ENCODE measurements at regions not wholly inside any gene's neighbourhood (a gene's known extent, or its start where the extent isn't known, plus 50 kb on each side); places are given as distances from the start of the nearest gene placed in this dataset.
A peak's percentile ranks its signal among the peaks of the same experiment; 100 is the strongest.
"Not testable (repeated sequence)": the region's sequence is repeated elsewhere in the genome, so short reads cannot be mapped to it uniquely, and the experiment has no call there.

GRCh38 chr10:118912961-118913600, 116.4 kb upstream of the NANOS1 start:
- DNase-seq (ENCODE audit: low spot score in 2 of 2) (no peak), FAIRE-seq (no peak)

GRCh38 chr10:118913825-118914224, 115.7 kb upstream of the NANOS1 start:
- FAIRE-seq (no peak), DNase-seq (ENCODE audit: low spot score in 2 of 2) (no peak)

GRCh38 chr10:118914629-118915028, 114.9 kb upstream of the NANOS1 start:
- DNase-seq (ENCODE audit: low spot score in 2 of 2): no peak
- FAIRE-seq: no peak

GRCh38 chr10:118915161-118915560, 114.4 kb upstream of the NANOS1 start:
- DNase-seq (ENCODE audit: low spot score in 2 of 2): no peak
- no peak for FAIRE-seq

DNA sequence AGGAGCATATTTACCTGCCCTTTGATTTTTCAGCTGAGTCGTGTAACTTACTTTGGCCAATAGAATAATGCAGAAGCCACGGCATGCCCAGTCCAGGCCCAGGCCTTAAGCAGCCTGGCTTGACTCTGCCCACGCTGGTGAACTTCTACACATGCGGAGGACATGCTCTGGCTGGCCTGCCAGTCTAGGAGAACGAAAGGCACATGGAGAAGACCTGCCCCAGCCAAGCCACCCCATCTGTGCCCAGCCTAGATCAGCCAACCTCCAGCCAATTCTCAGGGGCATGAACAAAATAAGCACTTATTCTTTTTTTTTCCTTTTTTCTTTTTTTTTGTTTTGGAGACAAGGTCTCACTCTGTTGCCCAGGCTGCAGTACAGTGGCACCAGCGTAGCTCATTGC, 112.7 kb upstream of the NANOS1 start:
- DNase-seq (ENCODE audit: low spot score in 2 of 2) (no peak), FAIRE-seq (no peak)

GRCh38 chr10:118917701-118918100, 111.8 kb upstream of the NANOS1 start:
- DNase-seq (ENCODE audit: low spot score in 2 of 2) (no peak), FAIRE-seq (no peak)

- DNase-seq (ENCODE audit: low spot score in 2 of 2): no peak
Observed at GRCh38 chr10:118918116-118918515, 111.4 kb upstream of the NANOS1 start.

GRCh38 chr10:118918587-118918986, 110.9 kb upstream of the NANOS1 start:
- no peak for DNase-seq (ENCODE audit: low spot score in 2 of 2)
- FAIRE-seq: no peak

More at GRCh38 chr10:118918116-118918515, 111.4 kb upstream of the NANOS1 start:
- FAIRE-seq: no peak

- DNase-seq (ENCODE audit: low spot score in 2 of 2): no peak
- no peak for FAIRE-seq
Observed at GRCh38 chr10:118920206-118920605, 109.3 kb upstream of the NANOS1 start.

GRCh38 chr10:118922226-118922625, 107.3 kb upstream of the NANOS1 start:
- DNase-seq (ENCODE audit: low spot score in 2 of 2): no peak
- no peak for FAIRE-seq

DNA sequence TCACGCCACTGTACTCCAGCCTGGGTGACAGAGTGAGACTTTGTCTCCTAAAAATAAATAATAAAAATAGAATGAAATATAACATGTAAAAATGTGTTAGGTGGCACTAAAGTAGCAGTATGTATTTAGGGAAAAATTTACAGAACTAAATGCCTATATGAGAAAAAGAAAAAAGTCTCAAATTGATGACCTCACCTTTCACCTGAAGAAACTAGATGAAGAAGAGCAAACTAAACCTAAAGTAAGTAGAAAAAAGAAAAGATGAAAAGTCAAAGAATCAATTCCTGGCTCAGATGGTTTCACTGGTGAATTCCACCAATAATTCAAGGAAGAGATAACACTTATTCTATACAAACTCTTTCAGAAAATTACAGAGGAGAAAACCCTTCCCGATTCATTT, 106.5 kb upstream of the NANOS1 start:
- no peak for FAIRE-seq
- no peak for DNase-seq (ENCODE audit: low spot score in 2 of 2)

GRCh38 chr10:118924493-118924892, 105.0 kb upstream of the NANOS1 start:
- DNase-seq (ENCODE audit: low spot score in 2 of 2) (no peak), FAIRE-seq (no peak)

DNA sequence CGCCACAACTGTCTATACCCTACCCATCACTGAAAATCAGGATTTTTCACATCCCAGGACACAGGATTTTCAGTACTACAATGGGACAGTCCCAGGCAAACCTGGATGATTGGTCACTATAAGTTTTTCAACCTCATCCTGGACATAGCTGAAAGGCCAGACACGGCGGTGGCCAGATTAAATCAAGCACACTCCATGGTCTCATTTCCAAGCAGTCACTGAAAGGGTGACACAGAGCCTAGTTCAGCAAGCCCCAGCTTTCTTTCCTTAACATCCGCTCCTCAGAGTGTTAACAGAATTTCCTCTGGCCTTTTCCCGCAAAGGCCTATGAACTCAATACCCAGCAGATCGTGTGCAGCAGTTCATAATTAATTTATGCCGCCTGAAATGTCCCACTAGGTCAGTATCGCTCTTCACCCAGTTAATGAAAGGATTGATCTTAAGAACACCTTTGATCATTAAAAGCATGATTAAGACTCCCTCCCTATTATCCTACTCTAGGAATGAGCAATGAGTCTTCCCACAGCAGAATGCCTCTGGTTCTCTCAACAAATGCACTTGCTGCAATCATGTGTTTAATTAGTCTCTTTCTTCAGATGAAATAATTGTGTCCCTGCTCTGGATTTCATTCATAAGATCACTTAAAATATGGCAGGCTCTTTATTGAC, 104.0 kb upstream of the NANOS1 start:
- DNase-seq (ENCODE audit: low spot score in 2 of 2) (no peak), FAIRE-seq (no peak)

DNA sequence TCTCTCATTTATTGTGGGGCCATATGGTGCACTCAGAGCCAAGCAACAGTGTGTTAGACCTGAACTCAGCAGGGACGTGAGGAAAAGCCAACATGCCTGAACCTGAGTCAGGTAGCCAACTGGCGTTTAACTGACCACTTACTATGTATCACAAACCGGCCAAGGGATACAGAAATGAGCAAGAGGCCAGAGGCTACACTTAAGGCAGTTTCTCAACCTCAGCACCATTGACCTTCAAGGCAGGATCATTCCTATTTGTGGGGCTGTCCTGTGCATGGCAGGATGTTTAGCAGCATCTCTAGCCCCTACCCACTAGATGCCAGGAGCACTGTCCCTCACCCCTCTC, 103.5 kb upstream of the NANOS1 start:
- DNase-seq (ENCODE audit: low spot score in 2 of 2) (no peak), FAIRE-seq (no peak)

DNA sequence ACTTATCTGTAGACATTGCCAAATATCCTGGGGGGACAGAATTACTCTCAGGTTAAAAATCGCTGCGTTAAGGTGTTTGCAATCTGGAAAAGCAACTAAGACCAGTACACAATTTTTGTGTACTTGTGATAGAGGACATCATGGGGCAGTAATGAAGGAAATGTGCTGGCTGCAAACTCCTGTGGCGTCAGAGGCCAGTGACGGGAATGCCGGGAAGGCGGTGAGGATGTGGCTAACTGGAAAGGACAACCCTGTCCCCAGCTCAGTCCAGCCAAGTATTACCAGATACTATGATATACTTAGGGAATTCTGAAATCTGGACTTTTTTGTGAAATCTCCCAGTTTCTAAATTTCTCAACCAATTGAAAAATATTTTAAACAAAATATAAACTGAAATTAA, 103.1 kb upstream of the NANOS1 start:
- DNase-seq (ENCODE audit: low spot score in 2 of 2): no peak
- no peak for FAIRE-seq

DNA sequence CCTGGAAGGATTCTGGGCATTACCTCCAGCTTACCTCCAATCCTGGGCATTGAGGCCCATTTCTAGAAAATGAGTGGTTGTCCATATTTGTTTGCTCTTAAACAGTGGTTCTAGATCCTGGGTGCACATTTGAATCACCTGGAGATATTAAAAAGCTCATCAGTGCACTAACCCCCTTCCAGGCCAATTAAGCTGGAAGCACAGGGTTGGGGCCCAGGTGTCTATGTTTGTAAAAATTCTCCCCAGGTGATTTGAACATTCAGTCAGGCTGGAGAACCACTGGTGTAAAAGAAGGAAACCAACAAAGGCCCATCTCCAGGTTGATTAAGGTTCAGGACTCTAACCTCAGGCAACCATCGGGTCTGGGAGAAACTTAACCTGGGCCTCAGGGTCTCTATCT, 102.6 kb upstream of the NANOS1 start:
- no peak for FAIRE-seq

GRCh38 chr10:118927321-118927720, 102.2 kb upstream of the NANOS1 start:
- DNase-seq (ENCODE audit: low spot score in 2 of 2) (no peak), FAIRE-seq (no peak)

More for the DNA sequence above, 102.6 kb upstream of the NANOS1 start:
- no peak for DNase-seq (ENCODE audit: low spot score in 2 of 2)

DNA sequence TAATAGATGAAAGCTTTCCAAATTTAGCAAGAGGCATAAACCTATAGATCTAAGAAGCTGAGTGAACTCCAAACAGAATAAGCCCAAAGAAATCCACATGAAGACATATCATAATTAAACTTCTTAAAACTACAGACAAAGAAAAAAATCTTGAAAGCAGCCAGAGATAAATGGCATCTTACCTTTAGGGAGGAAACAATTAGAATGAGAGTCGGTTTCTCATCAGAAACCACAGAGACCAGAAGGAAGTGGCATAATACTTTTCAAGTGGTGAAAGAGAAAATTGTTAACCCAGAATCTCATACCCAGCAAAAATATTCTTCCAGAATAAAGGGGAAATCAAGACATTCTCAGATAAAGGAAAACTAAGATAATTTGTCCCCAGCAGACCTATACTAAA, 98.9 kb upstream of the NANOS1 start:
- DNase-seq (ENCODE audit: low spot score in 2 of 2) (no peak), FAIRE-seq (no peak)

DNA sequence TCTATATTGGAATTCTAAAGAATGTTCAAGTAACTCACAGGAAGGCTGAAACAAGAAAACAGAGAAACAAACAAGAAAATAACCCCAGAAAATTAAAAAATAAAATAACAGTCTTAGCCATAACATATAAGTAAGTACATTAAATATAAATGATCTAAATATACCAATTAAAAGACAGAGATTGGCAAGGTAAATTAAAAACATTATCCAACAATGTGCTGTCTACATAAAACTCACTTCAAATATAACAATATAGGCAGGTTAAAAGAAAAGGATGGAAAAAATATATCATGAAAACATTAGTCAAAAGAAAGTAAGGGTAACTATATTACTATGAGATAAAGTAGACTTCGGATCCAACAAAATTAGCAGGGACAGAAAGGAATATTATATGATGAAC, 98.1 kb upstream of the NANOS1 start:
- peak; percentile 8 for FAIRE-seq

DNA sequence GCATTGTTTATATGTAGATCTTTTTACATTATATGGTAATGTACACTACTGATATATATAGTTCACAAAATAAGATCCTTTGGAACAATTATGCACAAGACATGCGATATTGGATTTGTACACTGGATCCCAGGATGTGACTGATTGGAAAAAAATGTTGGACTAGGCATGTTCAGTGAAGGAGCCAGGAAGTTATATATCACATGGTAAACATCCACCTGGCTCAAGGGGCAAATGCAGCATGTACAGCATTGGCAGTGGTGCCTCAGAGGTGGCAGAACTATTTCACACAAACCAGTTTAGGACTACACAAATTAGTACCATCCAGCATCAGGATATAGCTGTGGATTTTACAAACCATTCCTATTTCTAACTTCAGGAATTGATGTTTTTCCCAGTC, 97.4 kb upstream of the NANOS1 start:
- peak; percentile 61 for FAIRE-seq
- DNase-seq (ENCODE audit: low spot score in 2 of 2): not testable (repeated sequence)

More for the DNA sequence above, 98.1 kb upstream of the NANOS1 start:
- no peak for DNase-seq (ENCODE audit: low spot score in 2 of 2)

DNA sequence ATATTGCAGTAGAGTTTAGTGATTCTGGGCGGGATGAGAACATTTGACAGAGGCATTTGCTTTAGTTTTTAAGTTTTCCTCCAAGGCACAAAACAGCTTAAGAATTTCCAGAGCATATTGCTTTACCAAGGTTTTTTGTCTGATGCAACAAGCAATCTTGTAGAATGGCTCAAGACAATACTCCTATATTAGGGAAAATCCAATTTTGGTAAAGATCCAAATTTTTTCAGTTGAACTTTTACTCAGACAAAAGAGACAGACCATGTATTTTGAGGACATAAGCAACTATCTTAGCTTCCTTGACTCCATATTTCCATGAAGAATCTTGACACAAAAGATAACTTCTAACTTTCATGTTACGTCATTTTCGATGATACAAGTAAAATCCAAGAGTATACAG, 92.3 kb upstream of the NANOS1 start:
- no peak for DNase-seq (ENCODE audit: low spot score in 2 of 2)
- no peak for FAIRE-seq

DNA sequence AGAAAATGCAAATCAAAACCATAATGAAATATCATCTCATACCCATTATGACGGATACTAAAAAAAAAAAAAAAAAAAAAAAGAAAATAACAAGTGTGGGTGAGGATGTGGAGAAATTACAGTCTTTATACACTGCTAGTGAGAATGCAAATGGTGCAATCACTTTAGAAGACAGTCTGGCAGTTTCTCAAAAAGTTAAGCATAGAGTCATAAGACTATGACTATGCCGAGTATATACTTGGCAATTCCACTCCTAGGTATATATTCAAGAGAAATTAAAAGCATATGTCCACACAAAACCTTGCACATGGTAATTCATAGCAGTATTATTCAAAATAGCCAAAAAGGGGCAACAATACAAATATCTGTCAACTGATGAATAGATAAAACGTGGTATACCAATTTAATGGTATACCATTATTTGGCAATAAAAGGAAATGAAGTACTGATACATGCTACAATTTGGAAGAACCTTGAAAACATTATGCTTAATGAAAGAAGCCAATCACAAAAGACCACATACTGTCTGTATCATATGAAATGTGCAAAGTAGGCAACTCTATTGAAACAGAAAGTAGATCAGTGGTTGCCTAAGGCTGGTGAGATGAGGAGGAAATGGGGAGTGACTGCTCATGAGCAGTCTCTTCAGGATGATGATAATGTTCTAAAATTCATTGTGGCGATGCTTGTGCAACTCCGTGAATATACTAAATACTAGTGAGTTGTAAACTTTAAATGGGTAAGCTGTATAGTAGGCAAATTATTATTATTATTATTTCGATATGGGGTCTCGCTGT, 90.1 kb upstream of the NANOS1 start:
- DNase-seq (ENCODE audit: low spot score in 2 of 2) (no peak), FAIRE-seq (no peak)

Measured in frontal cortex (tissue), 3 donors.